HG03066 (cell line): ENCODE measurements at regions not wholly inside any gene's neighbourhood (a gene's known extent, or its start where the extent isn't known, plus 50 kb on each side); places are given as distances from the start of the nearest gene placed in this dataset.

ENCODE experiments used
- ATAC-seq: cut with Tn5 transposase; IDR thresholded peaks from one replicate; pipeline ENCODE4 v1.9.1; 2021; ENCODE audit warnings: low read depth; ENCODE audit not compliant: unreplicated experiment

GRCh38 chr5:39604491-39604890, 179.7 kb upstream of the DAB2 start:
- no peak for ATAC-seq

DNA sequence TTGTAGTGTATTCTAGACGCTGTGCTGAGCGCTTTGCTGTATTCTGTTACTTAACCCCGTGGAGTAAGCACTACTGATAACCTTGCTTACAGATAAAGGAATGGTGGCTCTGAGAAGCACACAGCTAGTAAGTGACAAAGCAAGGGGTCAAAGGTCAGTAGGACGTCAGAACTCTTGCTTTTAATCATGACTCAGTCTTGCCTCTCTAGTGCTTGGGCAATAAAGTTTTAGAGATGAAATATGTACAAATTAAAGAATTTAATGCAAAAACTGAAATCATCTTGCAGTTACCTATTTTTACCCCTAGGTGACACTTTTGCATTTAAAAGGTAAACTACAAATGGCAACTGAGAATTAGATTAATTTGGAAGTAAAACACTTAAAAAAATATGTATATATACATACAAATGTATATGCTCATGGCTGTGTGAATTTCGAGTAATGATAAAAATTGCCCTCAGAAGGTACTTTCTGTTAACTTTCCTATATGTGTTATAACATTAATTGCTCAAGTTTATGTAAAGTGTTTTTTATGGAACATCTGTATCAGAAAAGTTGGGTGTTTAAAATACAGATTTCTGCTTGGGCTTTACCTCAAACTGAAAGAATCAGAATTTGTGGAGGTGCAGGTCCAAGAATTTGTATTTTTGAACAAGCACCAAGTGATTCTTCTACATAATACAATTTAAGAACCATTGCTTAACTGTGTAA, 175.1 kb upstream of the DAB2 start:
- ATAC-seq, result no peak

DNA sequence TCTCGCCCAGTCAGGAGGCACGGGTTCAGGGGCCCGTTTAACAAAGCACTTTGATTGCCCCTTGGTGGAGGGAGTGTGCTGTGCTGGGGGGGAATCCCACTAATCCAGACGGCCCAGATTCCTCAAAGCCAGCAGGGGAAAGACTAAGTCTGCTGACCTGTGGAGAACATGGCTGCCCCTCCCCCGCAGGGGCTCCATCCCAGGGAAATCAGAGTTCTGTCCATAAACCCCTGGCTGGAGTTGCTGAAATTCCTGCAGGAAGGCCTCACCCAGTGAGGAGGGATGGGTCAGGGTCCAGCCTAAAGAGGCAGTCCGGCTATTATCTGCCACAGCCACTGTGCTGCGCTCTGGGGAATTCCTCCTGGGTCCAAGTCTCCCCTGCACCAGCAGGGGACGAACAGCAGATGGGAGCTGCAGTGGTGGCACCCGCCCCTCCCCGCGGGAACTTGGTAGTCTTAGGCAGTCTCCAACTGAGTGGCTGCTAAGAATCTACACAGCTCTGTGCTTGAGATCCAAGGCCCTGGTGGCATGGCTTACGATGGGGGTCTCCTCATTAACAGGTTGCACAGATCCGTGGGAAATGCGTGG, 174.0 kb upstream of the DAB2 start:
- no peak for ATAC-seq

DNA sequence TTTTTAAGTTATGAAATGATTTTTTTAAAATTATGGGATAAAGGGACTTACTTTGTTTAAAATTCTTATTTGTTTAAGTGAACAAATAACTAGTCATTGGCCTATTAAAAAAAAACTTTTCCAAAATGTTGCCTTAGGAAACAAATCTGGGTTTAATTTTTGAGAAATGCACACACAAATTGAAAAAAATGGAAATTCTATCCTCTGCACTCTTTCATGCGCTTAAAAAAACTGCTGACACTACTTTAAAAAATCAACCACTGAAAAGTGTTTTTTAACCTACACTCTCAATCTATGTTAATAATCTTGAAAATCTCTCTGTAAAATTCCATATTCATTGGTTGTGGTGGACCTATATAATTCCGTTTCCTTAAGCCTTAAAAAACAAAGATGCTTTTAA, 163.4 kb upstream of the DAB2 start:
- ATAC-seq, result no peak

- no peak for ATAC-seq
Measured at GRCh38 chr5:39587675-39588074, 162.9 kb upstream of the DAB2 start.

- no peak for ATAC-seq
Measured at GRCh38 chr5:39586185-39586584, 161.4 kb upstream of the DAB2 start.

- no peak for ATAC-seq
Measured at GRCh38 chr5:39584927-39585326, 160.1 kb upstream of the DAB2 start.

DNA sequence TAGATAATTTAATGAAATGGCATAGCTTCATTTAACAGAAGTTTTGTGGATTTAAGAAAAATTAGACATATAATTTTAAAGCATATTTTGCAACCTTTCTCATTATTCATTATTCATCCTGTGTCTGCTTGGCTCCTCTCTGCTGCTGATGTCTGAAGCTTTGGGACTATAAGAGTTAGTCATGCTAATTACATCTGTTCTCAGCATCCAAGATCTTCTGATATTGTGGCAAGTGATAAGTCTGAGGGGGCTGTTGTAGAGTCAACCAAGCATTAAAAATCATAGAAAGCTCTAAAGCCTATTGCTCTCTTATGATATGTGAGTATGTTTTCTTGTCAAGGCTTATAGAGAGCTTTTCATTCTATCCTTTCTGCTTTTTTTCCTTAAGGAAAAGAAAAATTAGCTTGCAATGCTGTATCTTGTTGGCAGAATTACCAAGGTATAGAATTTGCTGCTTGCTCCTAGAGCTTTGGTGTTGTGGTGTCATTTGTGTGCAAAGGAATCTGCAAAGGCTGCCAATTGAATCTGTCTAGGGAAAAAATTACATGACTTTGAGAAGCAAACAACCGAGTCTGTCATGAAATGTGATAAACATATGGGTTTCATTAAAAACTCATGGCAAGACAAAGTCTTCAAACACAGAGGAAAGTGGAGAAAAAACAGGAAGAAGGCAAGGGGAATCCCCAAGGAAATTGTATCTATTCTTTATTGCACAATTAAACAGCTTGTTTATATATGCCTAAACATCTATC, 156.1 kb upstream of the DAB2 start:
- ATAC-seq, result no peak

DNA sequence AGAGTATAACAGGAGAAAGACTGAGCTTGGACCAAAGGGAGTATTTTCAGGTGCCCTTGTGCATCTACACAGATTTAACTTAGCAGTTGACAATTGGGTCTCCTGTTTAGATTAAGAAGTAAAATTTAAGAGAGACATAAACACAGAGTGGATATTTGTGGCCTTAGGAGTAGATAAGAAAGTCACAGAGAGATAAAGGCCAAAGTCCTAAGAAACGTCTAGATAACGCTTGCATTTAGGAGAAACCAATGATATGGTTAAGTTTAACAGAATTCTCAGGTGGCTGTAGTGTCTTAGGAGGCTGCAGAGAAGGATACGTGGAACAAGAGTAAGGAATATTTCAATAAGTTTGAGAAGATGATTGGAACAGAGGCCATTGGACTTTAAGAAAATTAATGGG, 155.0 kb upstream of the DAB2 start:
- ATAC-seq, result no peak

DNA sequence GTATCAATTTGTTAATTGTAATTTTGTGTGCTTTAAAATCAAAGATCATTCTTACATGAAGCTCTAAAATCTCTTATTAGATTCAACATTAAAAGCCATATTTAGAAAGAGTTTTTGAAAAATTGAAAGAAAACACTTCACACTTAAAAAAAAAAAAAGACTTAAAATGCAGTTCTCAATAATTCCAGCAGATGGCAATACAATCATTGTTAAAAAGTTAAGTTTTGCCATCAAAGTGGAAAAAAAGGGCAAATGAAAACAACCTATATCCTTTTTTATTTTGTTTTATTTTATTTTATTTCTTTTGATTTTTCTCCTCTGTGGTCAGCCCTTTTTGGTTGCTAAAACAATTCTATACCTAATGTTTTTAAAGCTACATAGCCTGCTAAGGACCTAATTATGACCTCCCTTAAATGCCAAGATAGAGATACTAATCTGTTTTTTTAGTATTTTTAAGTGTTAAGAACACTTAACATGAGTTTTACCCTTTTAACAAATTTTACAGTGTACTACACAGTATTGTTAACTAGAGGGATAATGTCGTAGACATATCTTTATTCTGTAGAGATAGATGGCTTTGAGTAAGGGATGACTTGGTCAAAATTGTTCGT, 154.2 kb upstream of the DAB2 start:
- ATAC-seq, result no peak

DNA sequence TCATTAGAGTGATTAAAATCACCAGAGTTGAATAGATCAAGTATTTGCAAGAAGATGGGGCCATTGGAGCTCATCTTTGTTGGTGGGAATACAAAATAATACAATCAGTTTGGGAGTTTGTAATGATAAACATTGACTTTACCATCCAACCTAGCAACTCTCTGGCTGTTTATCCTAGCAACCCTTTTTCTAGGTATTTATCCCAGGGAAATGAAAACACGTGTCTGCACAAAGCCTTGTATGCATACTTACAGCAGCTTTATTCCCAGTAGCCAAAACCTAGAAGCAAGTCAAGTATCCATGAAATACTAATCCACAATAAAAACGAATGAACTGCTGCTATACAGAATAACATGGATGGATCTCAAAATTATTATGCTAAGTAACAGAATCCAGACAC, 152.7 kb upstream of the DAB2 start:
- ATAC-seq, result no peak

- ATAC-seq, result no peak
Measured at GRCh38 chr5:39570403-39571027, 145.7 kb upstream of the DAB2 start.

GRCh38 chr5:39569857-39570256, 145.1 kb upstream of the DAB2 start:
- no peak for ATAC-seq

DNA sequence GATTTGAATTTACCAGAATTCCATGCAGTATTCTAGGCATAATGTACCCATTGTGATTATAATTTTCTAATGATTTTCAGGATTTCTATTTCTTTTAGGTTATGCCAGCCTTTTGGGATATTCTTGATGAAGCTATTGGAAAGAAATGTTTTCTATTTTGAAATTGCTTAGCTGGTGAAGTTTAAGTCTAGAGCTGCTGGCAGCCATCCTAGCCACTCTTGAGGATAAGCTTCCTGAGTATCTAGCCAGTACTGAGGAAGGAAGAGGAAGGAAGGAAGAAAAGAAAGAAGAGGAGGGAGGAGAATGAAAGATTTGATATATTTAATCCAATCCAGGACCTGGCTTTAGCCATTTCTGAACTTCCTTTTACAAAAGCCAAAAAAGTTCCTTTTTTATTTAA, 142.1 kb upstream of the DAB2 start:
- ATAC-seq, result no peak

DNA sequence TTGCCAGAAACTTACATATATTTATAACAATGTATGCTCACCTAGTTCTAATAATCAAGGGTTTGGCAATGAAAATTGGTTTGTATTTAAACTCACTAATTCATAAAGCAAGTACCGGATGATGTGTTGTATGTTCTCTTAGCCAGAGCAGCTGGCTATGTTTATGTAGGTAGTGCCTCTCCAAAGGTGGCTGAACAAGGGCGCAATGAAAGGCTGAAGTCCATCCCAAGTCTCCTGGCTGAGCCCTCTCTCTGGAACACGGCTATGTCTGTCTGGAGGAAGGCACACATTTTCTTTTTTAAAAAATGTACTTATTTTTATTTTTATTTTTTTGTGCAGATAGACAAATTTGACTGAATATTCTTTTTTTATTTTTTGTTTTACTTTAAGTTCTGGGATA, 141.2 kb upstream of the DAB2 start:
- ATAC-seq, result no peak

- no peak for ATAC-seq
Measured at GRCh38 chr5:39561421-39561820, 136.6 kb upstream of the DAB2 start.

DNA sequence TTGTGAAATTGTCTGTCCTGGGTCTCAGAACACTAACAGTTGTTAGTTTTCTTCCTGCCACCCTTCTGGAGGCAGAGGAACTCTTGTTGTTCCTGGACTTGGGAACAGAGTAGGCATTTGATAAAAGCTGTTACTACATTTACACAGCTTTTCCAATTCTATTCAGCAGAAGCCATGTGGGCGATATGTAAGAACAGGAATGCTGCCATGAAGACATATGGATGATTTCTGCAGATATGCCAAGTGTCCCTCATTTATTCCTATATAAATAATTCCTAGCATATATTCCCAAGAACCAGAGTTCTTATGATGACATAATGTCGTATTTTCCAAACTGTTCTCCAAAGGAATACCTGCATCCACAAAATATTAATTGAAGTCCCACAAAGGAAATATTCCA, 135.9 kb upstream of the DAB2 start:
- ATAC-seq, result no peak

DNA sequence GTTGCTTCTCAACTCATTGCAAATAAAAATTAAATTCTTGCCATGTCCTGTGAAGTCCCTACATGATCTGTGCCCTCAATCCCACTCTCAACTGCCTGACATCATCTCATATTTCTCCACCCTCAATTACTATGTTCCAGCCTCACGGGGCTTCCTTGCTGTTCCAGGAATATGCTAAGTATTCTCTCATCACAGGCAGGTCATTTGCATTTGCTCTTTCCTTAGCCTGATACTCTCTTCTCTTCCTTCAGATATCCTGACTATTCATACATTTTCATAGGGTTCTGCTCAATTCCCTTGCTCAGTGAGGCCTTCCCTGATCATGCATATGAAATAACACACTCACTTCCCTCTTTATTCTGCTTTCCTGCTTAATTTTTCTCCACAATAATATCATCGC, 135.1 kb upstream of the DAB2 start:
- no peak for ATAC-seq

DNA sequence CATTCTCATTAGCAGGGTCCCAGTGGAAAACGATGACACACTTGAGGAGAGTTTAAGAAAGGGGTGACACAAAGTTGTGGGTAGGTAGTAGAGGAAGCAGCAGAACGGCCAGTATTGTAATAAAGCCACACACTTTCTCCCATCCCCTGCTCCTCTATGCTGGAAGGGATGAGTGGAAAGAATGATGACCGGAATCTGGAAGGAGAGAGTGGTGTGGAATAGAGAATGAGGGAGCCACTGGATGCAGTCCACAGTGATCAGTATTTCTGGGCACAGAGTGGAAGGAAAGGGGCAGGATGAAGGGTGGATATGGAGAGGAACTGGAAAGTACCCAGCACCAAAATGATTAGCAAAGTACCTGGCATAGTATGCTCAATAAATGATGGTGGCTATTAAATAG, 133.8 kb upstream of the DAB2 start:
- ATAC-seq, result no peak

GRCh38 chr5:39555788-39556187, 131.0 kb upstream of the DAB2 start:
- no peak for ATAC-seq

GRCh38 chr5:39547553-39548154, 122.9 kb upstream of the DAB2 start:
- ATAC-seq, result no peak
